ENCODE measurements at regions not wholly inside any gene's neighbourhood (a gene's known extent, or its start where the extent isn't known, plus 50 kb on each side); places are given as distances from the start of the nearest gene placed in this dataset.

GRCh38 chr7:121796381-121796780, 76.6 kb upstream of the PTPRZ1 start:
- TF ChIP-seq CTCF (IDR thresholded peaks at IDR 0.05; ENCODE audit: extremely low read depth in 1 of 2, insufficient read depth in 1 of 2, low read depth in 1 of 2, low read length in 2 of 2), result no peak
- no peak for TF ChIP-seq POLR2A (IDR thresholded peaks at IDR 0.05; ENCODE audit: low read depth, low read length)
- no peak for TF ChIP-seq POLR2AphosphoS5 (IDR thresholded peaks at IDR 0.05; ENCODE audit: insufficient read depth, low read depth, low read length)
- no peak for TF ChIP-seq MAX (IDR thresholded peaks at IDR 0.05; ENCODE audit: insufficient read depth, insufficient read length)
- no peak for TF ChIP-seq EZH2 (IDR thresholded peaks at IDR 0.05; ENCODE audit: borderline replicate concordance, low read depth, low read length, severe bottlenecking)
- no peak for TF ChIP-seq MYC (IDR thresholded peaks at IDR 0.05; ENCODE audit: low read depth, low read length)
- TF ChIP-seq JUN (IDR thresholded peaks at IDR 0.05; ENCODE audit: borderline replicate concordance, insufficient read depth, insufficient read length, low read depth), result no peak
- no peak for TF ChIP-seq GATA2 (IDR thresholded peaks at IDR 0.05; ENCODE audit: insufficient read depth, insufficient read length, low read depth, low read length)
